ENCODE measurements at regions not wholly inside any gene's neighbourhood (a gene's known extent, or its start where the extent isn't known, plus 50 kb on each side); places are given as distances from the start of the nearest gene placed in this dataset.

- no peaks in the 10 kb centered on the region for H3K79me2 ChIP-seq (ENCODE audit: insufficient read depth, low read length)
- no peak overlapping the region for H3K9ac ChIP-seq (ENCODE audit: low read length)
- no peaks in the 10 kb centered on the region for H3F3A ChIP-seq (ENCODE audit: insufficient read depth)
- H2AFZ ChIP-seq (ENCODE audit: low read depth, low read length, severe bottlenecking) = no peak overlapping the region
- no peak overlapping the region for H3K4me2 ChIP-seq (ENCODE audit: low read depth, low read length, poor library complexity, severe bottlenecking)
- no peaks in the 10 kb centered on the region for H3K9me3 ChIP-seq (ENCODE audit: insufficient read depth, low read length)
- H3K36me3 ChIP-seq (ENCODE audit: low read length) = no peaks in the 10 kb centered on the region
- no peaks in the 10 kb centered on the region for H3K9me2 ChIP-seq (replicated peaks; ENCODE audit: insufficient read depth, low read length)
- no peaks in the 10 kb centered on the region for H3K27me3 ChIP-seq (ENCODE audit: low read length)
- no peak overlapping the region for H3K4me3 ChIP-seq (ENCODE audit: insufficient read depth, low read length, poor library complexity, severe bottlenecking)
- no peaks in the 10 kb centered on the region for H4K20me1 ChIP-seq (ENCODE audit: low read depth, low read length)
- no peak for TF ChIP-seq EZH2phosphoT487 (conservative IDR thresholded peaks at IDR 0.05; ENCODE audit: low read length)
- no peak overlapping the region for H3K27ac ChIP-seq (ENCODE audit: low read depth, low read length)
Observed at GRCh38 chr2:212766921-212767320, 228.3 kb upstream of the ERBB4 start.

GRCh38 chr2:212752730-212753351 lies 214.2 kb upstream of the ERBB4 start:
- Histone ChIP-seq H3K4me2 (ENCODE audit: low read depth, low read length, poor library complexity, severe bottlenecking) (no peak overlapping the region), H3K4me3 (ENCODE audit: insufficient read depth, low read length, poor library complexity, severe bottlenecking) (no peak overlapping the region), H3K79me2 (ENCODE audit: insufficient read depth, low read length) (no peaks in the 10 kb centered on the region), H3F3A (ENCODE audit: insufficient read depth) (no peaks in the 10 kb centered on the region), H3K9me2 (replicated peaks; ENCODE audit: insufficient read depth, low read length) (no peaks in the 10 kb centered on the region), H3K27me3 (ENCODE audit: low read length) (no peaks in the 10 kb centered on the region), H4K20me1 (ENCODE audit: low read depth, low read length) (no peaks in the 10 kb centered on the region), H3K9ac (ENCODE audit: low read length) (no peak overlapping the region), H3K27ac (ENCODE audit: low read depth, low read length) (no peak overlapping the region), H2AFZ (ENCODE audit: low read depth, low read length, severe bottlenecking) (no peak overlapping the region), H3K36me3 (ENCODE audit: low read length) (no peaks in the 10 kb centered on the region), H3K9me3 (ENCODE audit: insufficient read depth, low read length) (no peaks in the 10 kb centered on the region)
- no peak for TF ChIP-seq CTCF (IDR thresholded peaks at IDR 0.05; ENCODE audit: insufficient read depth, low read length, poor library complexity, severe bottlenecking)
- no peak for TF ChIP-seq EZH2phosphoT487 (conservative IDR thresholded peaks at IDR 0.05; ENCODE audit: low read length)

- no peaks in the 10 kb centered on the region for H3K36me3 ChIP-seq (ENCODE audit: low read length)
Observed at GRCh38 chr2:212745359-212745758, 206.8 kb upstream of the ERBB4 start.

More at GRCh38 chr2:212745359-212745758, 206.8 kb upstream of the ERBB4 start:
- no peaks in the 10 kb centered on the region for H3K79me2 ChIP-seq (ENCODE audit: insufficient read depth, low read length)
- no peaks in the 10 kb centered on the region for H3K9me2 ChIP-seq (replicated peaks; ENCODE audit: insufficient read depth, low read length)
- no peaks in the 10 kb centered on the region for H3K27me3 ChIP-seq (ENCODE audit: low read length)
- TF ChIP-seq CTCF (IDR thresholded peaks at IDR 0.05; ENCODE audit: insufficient read depth, low read length, poor library complexity, severe bottlenecking) (no peak), EZH2phosphoT487 (conservative IDR thresholded peaks at IDR 0.05; ENCODE audit: low read length) (no peak)
- H4K20me1 ChIP-seq (ENCODE audit: low read depth, low read length) = no peaks in the 10 kb centered on the region
- H3F3A ChIP-seq (ENCODE audit: insufficient read depth) = no peaks in the 10 kb centered on the region
- H3K27ac ChIP-seq (ENCODE audit: low read depth, low read length) = no peak overlapping the region
- H2AFZ ChIP-seq (ENCODE audit: low read depth, low read length, severe bottlenecking) = no peak overlapping the region
- no peak overlapping the region for H3K9ac ChIP-seq (ENCODE audit: low read length)
- H3K9me3 ChIP-seq (ENCODE audit: insufficient read depth, low read length) = no peaks in the 10 kb centered on the region
- no peak overlapping the region for H3K4me2 ChIP-seq (ENCODE audit: low read depth, low read length, poor library complexity, severe bottlenecking)
- H3K4me3 ChIP-seq (ENCODE audit: insufficient read depth, low read length, poor library complexity, severe bottlenecking) = no peak overlapping the region
